GM10248 (cell line): ENCODE measurements at regions not wholly inside any gene's neighbourhood (a gene's known extent, or its start where the extent isn't known, plus 50 kb on each side); places are given as distances from the start of the nearest gene placed in this dataset.

Experiments used
- CTCF ChIA-PET: fragments of 300-600 bp; sonication (Branson Sonifier 250); formaldehyde crosslinking; extraction: SDS; loops from one replicate; lab custom pipeline; 2021; ENCODE audit warnings: antibody characterized with exemption; lab: Yijun Ruan, JAX
- POLR2A ChIA-PET: fragments of 350-650 bp; sonication (Branson Sonifier 250); formaldehyde crosslinking; extraction: SDS; loops from one replicate; lab custom pipeline; 2020; ENCODE audit warnings: antibody characterized with exemption; lab: Yijun Ruan, JAX
- DNase-seq: peaks from one replicate; pipeline ENCODE4 v3.0.0; 2012; ENCODE audit errors: extremely low spot score
- CTCF ChIP-seq: IDR thresholded peaks from 2 replicates; pipeline ENCODE4 v1.5.1; 2012; ENCODE audit warnings: mild to moderate bottlenecking, low read depth; ENCODE audit errors: extremely low read depth, missing control alignments, control extremely low read depth

- POLR2A ChIA-PET = interaction anchor here (0.7 kb wide), 1 partner anchor 1849 kb away, joined by 3 read pairs; no protein-coding TSS in a partner anchor
These were observed 116.3 kb downstream of the ADSS2 start for GRCh38 chr1:244335456-244335855.

GRCh38 chr1:244336232-244336899 lies 115.3 kb downstream of the ADSS2 start:
- no peak for TF ChIP-seq CTCF
- DNase-seq = no peak
- POLR2A ChIA-PET = no interaction called here
- CTCF ChIA-PET = interaction anchor here (1.4 kb wide), 1 partner anchor 15 kb away, joined by 4 read pairs; no protein-coding TSS in a partner anchor

More at GRCh38 chr1:244335456-244335855, 116.3 kb downstream of the ADSS2 start:
- DNase-seq = no peak
- TF ChIP-seq CTCF = no peak
- CTCF ChIA-PET = interaction anchor here (1.4 kb wide), 1 partner anchor 16 kb away, joined by 4 read pairs; no protein-coding TSS in a partner anchor

GRCh38 chr1:244337839-244338238 lies 113.9 kb downstream of the ADSS2 start:
- CTCF ChIA-PET = interaction anchor here (1.1 kb wide), 1 partner anchor 38 kb away, joined by 3 read pairs; no protein-coding TSS in a partner anchor

GRCh38 chr1:244339073-244339692 lies 112.5 kb downstream of the ADSS2 start:
- no peak for DNase-seq
- ChIA-PET CTCF (no interaction called here), POLR2A (no interaction called here)
- no peak for TF ChIP-seq CTCF

More at GRCh38 chr1:244337839-244338238, 113.9 kb downstream of the ADSS2 start:
- no peak for TF ChIP-seq CTCF
- POLR2A ChIA-PET = no interaction called here
- DNase-seq = no peak

- CTCF ChIA-PET = no interaction called here
- no peak for TF ChIP-seq CTCF
- POLR2A ChIA-PET = no interaction called here
- no peak for DNase-seq
These were observed 111.9 kb downstream of the ADSS2 start for GRCh38 chr1:244339776-244340175.

GRCh38 chr1:244340396-244340795 lies 111.3 kb downstream of the ADSS2 start:
- ChIA-PET CTCF (interaction anchor here (1.1 kb wide), 1 partner anchor 14 kb away, joined by 4 read pairs; no protein-coding TSS in a partner anchor), POLR2A (no interaction called here)
- no peak for TF ChIP-seq CTCF
- no peak for DNase-seq
